ENCODE measurements at regions not wholly inside any gene's neighbourhood (a gene's known extent, or its start where the extent isn't known, plus 50 kb on each side); places are given as distances from the start of the nearest gene placed in this dataset.
A peak's percentile ranks its signal among the peaks of the same experiment; 100 is the strongest.

GRCh38 chr10:47107007-47107747 is 192.8 kb upstream of the GDF10 start:
- Histone ChIP-seq H3K27ac (no peak overlapping the region), H3K4me1 (peaks cover 6% of the 10 kb centered on the region), H3K9me3 (no peaks in the 10 kb centered on the region), H3K4me3 (no peak overlapping the region), H3K27me3 (no peaks in the 10 kb centered on the region), H3K36me3 (no peaks in the 10 kb centered on the region)
- no peak for TF ChIP-seq CTCF (IDR thresholded peaks at IDR 0.05)
- DNase-seq (no peak), ATAC-seq (peak; percentile 40)
- intact Hi-C loops (cut with DNase I) = no loop called here

GRCh38 chr10:47109906-47110305 is 190.1 kb upstream of the GDF10 start:
- Histone ChIP-seq H3K4me1 (peaks cover 5% of the 10 kb centered on the region), H3K27me3 (no peaks in the 10 kb centered on the region), H3K27ac (no peak overlapping the region), H3K4me3 (no peak overlapping the region), H3K9me3 (no peaks in the 10 kb centered on the region), H3K36me3 (no peaks in the 10 kb centered on the region)
- no peak for ATAC-seq
- intact Hi-C loops (cut with DNase I) = no loop called here
- no peak for TF ChIP-seq CTCF (IDR thresholded peaks at IDR 0.05)
- DNase-seq = no peak

GRCh38 chr10:47111329-47111862 is 188.6 kb upstream of the GDF10 start:
- TF ChIP-seq CTCF (IDR thresholded peaks at IDR 0.05) = no peak
- no peaks in the 10 kb centered on the region for H3K9me3 ChIP-seq
- DNase-seq (no peak), ATAC-seq (no peak)
- no peaks in the 10 kb centered on the region for H3K27me3 ChIP-seq
- H3K27ac ChIP-seq = no peak overlapping the region
- H3K36me3 ChIP-seq = no peaks in the 10 kb centered on the region
- no peaks in the 10 kb centered on the region for H3K4me1 ChIP-seq
- H3K4me3 ChIP-seq = no peak overlapping the region
- intact Hi-C loops (cut with DNase I) = no loop called here

- H3K27me3 ChIP-seq = no peaks in the 10 kb centered on the region
- intact Hi-C loops (cut with DNase I) = no loop called here
- no peak overlapping the region for H3K4me3 ChIP-seq
- H3K9me3 ChIP-seq = no peaks in the 10 kb centered on the region
- no peaks in the 10 kb centered on the region for H3K36me3 ChIP-seq
- no peak for DNase-seq
- no peak overlapping the region for H3K27ac ChIP-seq
- no peaks in the 10 kb centered on the region for H3K4me1 ChIP-seq
- no peak for TF ChIP-seq CTCF (IDR thresholded peaks at IDR 0.05)
- no peak for ATAC-seq
These were observed 187.4 kb upstream of the GDF10 start for GRCh38 chr10:47112612-47113011.

GRCh38 chr10:47113907-47114500 is 186.0 kb upstream of the GDF10 start:
- H3K27ac ChIP-seq = no peak overlapping the region
- intact Hi-C loops (cut with DNase I) = no loop called here
- ATAC-seq = no peak

More at GRCh38 chr10:47113907-47114500, 186.0 kb upstream of the GDF10 start:
- no peak for TF ChIP-seq CTCF (IDR thresholded peaks at IDR 0.05)
- Histone ChIP-seq H3K36me3 (no peaks in the 10 kb centered on the region), H3K9me3 (no peaks in the 10 kb centered on the region), H3K27me3 (no peaks in the 10 kb centered on the region), H3K4me1 (no peaks in the 10 kb centered on the region), H3K4me3 (no peak overlapping the region)
- no peak for DNase-seq

Data from upper lobe of right lung (tissue), 1 donor.